ENCODE measurements at regions not wholly inside any gene's neighbourhood (a gene's known extent, or its start where the extent isn't known, plus 50 kb on each side); places are given as distances from the start of the nearest gene placed in this dataset.

DNA sequence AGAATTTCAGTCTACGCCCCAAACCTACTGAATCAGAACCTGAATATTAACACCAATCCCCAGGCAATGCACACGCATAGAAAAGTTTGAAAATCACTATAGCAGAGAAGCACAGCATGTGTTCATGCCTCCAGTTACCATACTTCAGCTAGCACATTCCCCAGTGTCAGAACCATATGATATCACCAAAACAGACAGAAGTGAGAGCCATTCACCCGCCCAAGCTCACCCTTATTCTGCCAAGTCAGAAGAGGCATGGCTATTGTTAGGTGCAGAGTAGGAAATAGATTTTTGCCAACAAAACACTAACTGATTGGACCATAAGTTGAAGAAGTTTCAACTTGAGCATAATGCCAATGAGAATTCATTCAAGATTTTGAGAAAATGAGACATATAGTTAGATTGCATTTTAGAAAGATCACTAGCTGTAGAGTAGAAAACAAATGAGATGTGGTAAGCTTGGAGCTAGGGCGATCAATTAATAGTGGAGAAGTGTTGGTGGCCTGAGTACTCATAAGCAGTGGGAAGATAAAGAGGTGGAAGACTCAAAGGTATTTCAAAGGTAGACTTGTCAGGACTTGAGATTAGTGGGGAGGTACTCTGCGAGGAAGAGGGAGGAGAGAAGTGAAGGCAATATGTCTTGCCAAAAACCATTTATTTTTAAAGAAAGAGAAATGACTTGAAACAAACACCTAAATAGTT is 492.4 kb downstream of the SUCLA2 start:
- H3K9ac ChIP-seq (ENCODE audit: low read depth in 1 of 2, low read length in 2 of 2): no peak overlapping the region
- no peak for DNase-seq (ENCODE audit: low spot score)
- WGBS: 90% methylated on average over 5 of the region's 5 CpGs
- H3K27ac ChIP-seq (ENCODE audit: low read depth in 1 of 2, low read length in 2 of 2): no peak overlapping the region
- H3K27me3 ChIP-seq (ENCODE audit: control insufficient read depth in 4 of 4, insufficient read depth in 4 of 4, low read length in 3 of 4): no peaks in the 10 kb centered on the region
- no peak overlapping the region for H3K4me3 ChIP-seq (ENCODE audit: low read depth in 1 of 3, low read length in 3 of 3)
- H3K36me3 ChIP-seq (ENCODE audit: control insufficient read depth in 4 of 4, insufficient read depth in 3 of 4, low read depth in 1 of 4, low read length in 3 of 4): no peaks in the 10 kb centered on the region
- no peaks in the 10 kb centered on the region for H3K4me1 ChIP-seq (ENCODE audit: control insufficient read depth in 4 of 4, insufficient read depth in 4 of 4, low read length in 3 of 4)
- TF ChIP-seq FOXA1 (IDR thresholded peaks at IDR 0.05): no peak
- TF ChIP-seq HNF4A (conservative IDR thresholded peaks at IDR 0.05): no peak
- no peak for TF ChIP-seq GABPA (IDR thresholded peaks at IDR 0.05 in 1 of 2, conservative IDR thresholded peaks at IDR 0.05 in 1 of 2)
- no peak for TF ChIP-seq NR2F2 (IDR thresholded peaks at IDR 0.05)
- no peak for TF ChIP-seq TAF1 (conservative IDR thresholded peaks at IDR 0.05)
- no peak for TF ChIP-seq HNF4G (IDR thresholded peaks at IDR 0.05)
- no peak for TF ChIP-seq FOXA2 (IDR thresholded peaks at IDR 0.05)
- TF ChIP-seq, protein P1, sequence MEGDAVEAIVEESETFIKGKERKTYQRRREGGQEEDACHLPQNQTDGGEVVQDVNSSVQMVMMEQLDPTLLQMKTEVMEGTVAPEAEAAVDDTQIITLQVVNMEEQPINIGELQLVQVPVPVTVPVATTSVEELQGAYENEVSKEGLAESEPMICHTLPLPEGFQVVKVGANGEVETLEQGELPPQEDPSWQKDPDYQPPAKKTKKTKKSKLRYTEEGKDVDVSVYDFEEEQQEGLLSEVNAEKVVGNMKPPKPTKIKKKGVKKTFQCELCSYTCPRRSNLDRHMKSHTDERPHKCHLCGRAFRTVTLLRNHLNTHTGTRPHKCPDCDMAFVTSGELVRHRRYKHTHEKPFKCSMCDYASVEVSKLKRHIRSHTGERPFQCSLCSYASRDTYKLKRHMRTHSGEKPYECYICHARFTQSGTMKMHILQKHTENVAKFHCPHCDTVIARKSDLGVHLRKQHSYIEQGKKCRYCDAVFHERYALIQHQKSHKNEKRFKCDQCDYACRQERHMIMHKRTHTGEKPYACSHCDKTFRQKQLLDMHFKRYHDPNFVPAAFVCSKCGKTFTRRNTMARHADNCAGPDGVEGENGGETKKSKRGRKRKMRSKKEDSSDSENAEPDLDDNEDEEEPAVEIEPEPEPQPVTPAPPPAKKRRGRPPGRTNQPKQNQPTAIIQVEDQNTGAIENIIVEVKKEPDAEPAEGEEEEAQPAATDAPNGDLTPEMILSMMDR (IDR thresholded peaks at IDR 0.05; ENCODE audit: low read depth, low read length, missing input control): no peak
- TF ChIP-seq RXRA (IDR thresholded peaks at IDR 0.05): no peak
- no peak for TF ChIP-seq EGR1 (IDR thresholded peaks at IDR 0.05; ENCODE audit: low read depth in 2 of 2)
- no peak for TF ChIP-seq YY1 (IDR thresholded peaks at IDR 0.05)
- TF ChIP-seq, protein P2, sequence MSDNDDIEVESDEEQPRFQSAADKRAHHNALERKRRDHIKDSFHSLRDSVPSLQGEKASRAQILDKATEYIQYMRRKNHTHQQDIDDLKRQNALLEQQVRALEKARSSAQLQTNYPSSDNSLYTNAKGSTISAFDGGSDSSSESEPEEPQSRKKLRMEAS (IDR thresholded peaks at IDR 0.05): no peak
- no peak for TF ChIP-seq SP1 (IDR thresholded peaks at IDR 0.05)
- TF ChIP-seq REST (IDR thresholded peaks at IDR 0.05): no peak
- no peak for TF ChIP-seq RAD21 (IDR thresholded peaks at IDR 0.05)
- H3K9me3 ChIP-seq (ENCODE audit: control insufficient read depth in 4 of 4, low read length in 3 of 4): peaks cover 0 to 2% (median 0%) of the 10 kb centered on the region in 4 donors

DNA sequence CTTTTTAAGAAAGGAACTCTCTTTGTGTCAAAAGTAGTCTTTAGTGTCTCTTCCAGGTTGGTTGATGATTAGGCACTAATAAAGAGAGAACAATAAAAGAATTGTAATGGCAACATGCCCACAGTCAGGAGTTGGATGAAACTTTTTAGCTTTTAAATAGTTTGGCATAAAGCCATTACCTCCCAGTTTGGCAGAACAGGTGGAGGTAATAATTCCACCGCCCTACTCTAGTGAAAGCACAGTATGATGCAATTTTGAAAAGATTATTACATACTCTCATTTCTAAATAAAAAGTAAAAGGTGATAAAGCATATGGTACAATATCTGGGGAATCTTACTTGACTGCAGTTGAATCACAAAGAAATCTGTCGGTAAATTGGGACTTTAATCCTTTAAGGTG is 497.6 kb downstream of the SUCLA2 start:
- Histone ChIP-seq H3K4me3 (ENCODE audit: low read depth in 1 of 3, low read length in 3 of 3) (no peak overlapping the region), H3K4me1 (ENCODE audit: control insufficient read depth in 4 of 4, insufficient read depth in 4 of 4, low read length in 3 of 4) (no peaks in the 10 kb centered on the region), H3K27me3 (ENCODE audit: control insufficient read depth in 4 of 4, insufficient read depth in 4 of 4, low read length in 3 of 4) (no peaks in the 10 kb centered on the region), H3K9ac (ENCODE audit: low read depth in 1 of 2, low read length in 2 of 2) (no peak overlapping the region), H3K27ac (ENCODE audit: low read depth in 1 of 2, low read length in 2 of 2) (no peak overlapping the region), H3K9me3 (ENCODE audit: control insufficient read depth in 4 of 4, low read length in 3 of 4) (no peaks in the 10 kb centered on the region), H3K36me3 (ENCODE audit: control insufficient read depth in 4 of 4, insufficient read depth in 3 of 4, low read depth in 1 of 4, low read length in 3 of 4) (no peaks in the 10 kb centered on the region)
- DNase-seq (ENCODE audit: low spot score): no peak
- WGBS: 68% methylated on average over 2 of the region's 2 CpGs
- no peak for TF ChIP-seq SP1 (IDR thresholded peaks at IDR 0.05)
- TF ChIP-seq, protein P1 (IDR thresholded peaks at IDR 0.05; ENCODE audit: low read depth, low read length, missing input control): no peak
- TF ChIP-seq HNF4G (IDR thresholded peaks at IDR 0.05): no peak
- no peak for TF ChIP-seq JUND (IDR thresholded peaks at IDR 0.05)
- TF ChIP-seq FOXA2 (IDR thresholded peaks at IDR 0.05): no peak
- TF ChIP-seq, protein P3, sequence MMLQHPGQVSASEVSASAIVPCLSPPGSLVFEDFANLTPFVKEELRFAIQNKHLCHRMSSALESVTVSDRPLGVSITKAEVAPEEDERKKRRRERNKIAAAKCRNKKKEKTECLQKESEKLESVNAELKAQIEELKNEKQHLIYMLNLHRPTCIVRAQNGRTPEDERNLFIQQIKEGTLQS (IDR thresholded peaks at IDR 0.05): no peak
